H9 (cell line): ENCODE measurements at regions not wholly inside any gene's neighbourhood (a gene's known extent, or its start where the extent isn't known, plus 50 kb on each side); places are given as distances from the start of the nearest gene placed in this dataset.
A peak's percentile ranks its signal among the peaks of the same experiment; 100 is the strongest.

ENCODE experiments used
- DNase-seq: peaks from one replicate; pipeline ENCODE4 v3.0.0-alpha.2; 2017
- H2AFZ ChIP-seq: one replicate; pipeline ENCODE4 v1.6.1; 2013; ENCODE audit warnings: mild to moderate bottlenecking, low read length, control low read depth, moderate library complexity
- H2AK5ac ChIP-seq: 2 replicates; pipeline ENCODE4 v1.6.1; 2013; ENCODE audit warnings: low read length, control low read depth, mixed read lengths; ENCODE audit not compliant: insufficient read length
- H2BK120ac ChIP-seq: one replicate; pipeline ENCODE4 v1.6.1; 2013; ENCODE audit warnings: low read depth, mild to moderate bottlenecking, low read length, control low read depth, inconsistent platforms; ENCODE audit not compliant: poor library complexity, severe bottlenecking
- H2BK12ac ChIP-seq: 2 replicates; pipeline ENCODE4 v1.6.1; 2013; ENCODE audit warnings: low read length, control low read depth, mixed read lengths, low read depth; ENCODE audit not compliant: insufficient read length
- H2BK15ac ChIP-seq: 2 replicates; pipeline ENCODE4 v1.6.1; 2013; ENCODE audit warnings: low read depth, low read length, control low read depth
- H2BK20ac ChIP-seq: one replicate; pipeline ENCODE4 v1.6.1; 2013; ENCODE audit warnings: low read depth, mild to moderate bottlenecking, low read length, control low read depth, inconsistent platforms; ENCODE audit not compliant: poor library complexity, severe bottlenecking
- H2BK5ac ChIP-seq: 2 replicates; pipeline ENCODE4 v1.6.1; 2013; ENCODE audit warnings: low read length, control low read depth, mixed read lengths; ENCODE audit not compliant: insufficient read length
- H3K14ac ChIP-seq: 2 replicates; pipeline ENCODE4 v1.6.1; 2013; ENCODE audit warnings: low read length, control low read depth; ENCODE audit not compliant: insufficient read depth
- H3K18ac ChIP-seq: 2 replicates; pipeline ENCODE4 v1.6.1; 2013; ENCODE audit warnings: low read depth, mild to moderate bottlenecking, mixed read lengths, low read length, control low read depth; ENCODE audit not compliant: insufficient read length
- H3K23ac ChIP-seq: 2 replicates; pipeline ENCODE4 v1.6.1; 2013; ENCODE audit warnings: low read length, control low read depth, mixed read lengths, low read depth; ENCODE audit not compliant: insufficient read length
- H3K23me2 ChIP-seq: 2 replicates; pipeline ENCODE4 v1.6.1; 2013; ENCODE audit warnings: low read depth, mild to moderate bottlenecking, mixed read lengths, low read length, control low read depth; ENCODE audit not compliant: insufficient read length, poor library complexity, severe bottlenecking
- H3K27ac ChIP-seq: 2 replicates; pipeline ENCODE4 v1.5.1; 2013; ENCODE audit warnings: low read length, control low read depth, mixed read lengths, low read depth; ENCODE audit not compliant: insufficient read length
- H3K27me3 ChIP-seq: 2 replicates; pipeline ENCODE4 v1.6.1; 2013; ENCODE audit warnings: low read length, control low read depth, inconsistent platforms; ENCODE audit not compliant: insufficient read depth
- H3K4ac ChIP-seq: 2 replicates; pipeline ENCODE4 v1.6.1; 2013; ENCODE audit warnings: low read depth, mild to moderate bottlenecking, control low read depth, inconsistent platforms, low read length, moderate library complexity
- H3K4me1 ChIP-seq: 2 replicates; pipeline ENCODE4 v1.6.1; 2013; ENCODE audit warnings: low read length, control low read depth, inconsistent platforms; ENCODE audit not compliant: insufficient read depth
- H3K4me2 ChIP-seq: 2 replicates; pipeline ENCODE4 v1.6.1; 2013; ENCODE audit warnings: low read length, control low read depth, mixed read lengths; ENCODE audit not compliant: insufficient read length, insufficient read depth
- H3K56ac ChIP-seq: 2 replicates; pipeline ENCODE4 v1.6.1; 2013; ENCODE audit warnings: low read depth, mild to moderate bottlenecking, mixed read lengths, low read length, control low read depth; ENCODE audit not compliant: insufficient read length
- H3K79me1 ChIP-seq: 2 replicates; pipeline ENCODE4 v1.6.1; 2013; ENCODE audit warnings: low read depth, mild to moderate bottlenecking, moderate library complexity, low read length, control low read depth, inconsistent platforms; ENCODE audit not compliant: insufficient read depth, poor library complexity, severe bottlenecking
- H3K79me2 ChIP-seq: 2 replicates; pipeline ENCODE4 v1.6.1; 2013; ENCODE audit warnings: low read length, control low read depth, inconsistent platforms; ENCODE audit not compliant: insufficient read depth
- H3K9ac ChIP-seq: 2 replicates; pipeline ENCODE4 v1.6.1; 2013; ENCODE audit warnings: low read length, control low read depth, mixed read lengths; ENCODE audit not compliant: insufficient read length; ENCODE audit errors: extremely low read depth
- H3K9me3 ChIP-seq: one replicate; pipeline ENCODE4 v1.6.1; 2013; ENCODE audit warnings: low read depth, low read length, inconsistent platforms; ENCODE audit not compliant: control insufficient read depth
- H3T11ph ChIP-seq: one replicate; pipeline ENCODE4 v1.6.1; 2013; ENCODE audit warnings: mild to moderate bottlenecking, low read length, control low read depth, inconsistent platforms
- H4K20me1 ChIP-seq: one replicate; pipeline ENCODE4 v1.6.1; 2013; ENCODE audit not compliant: control insufficient read depth, insufficient read length, insufficient read depth
- H4K5ac ChIP-seq: 2 replicates; pipeline ENCODE4 v1.6.1; 2013; ENCODE audit warnings: low read depth, mild to moderate bottlenecking, mixed read lengths, low read length, control low read depth; ENCODE audit not compliant: insufficient read length
- H4K8ac ChIP-seq: replicated peaks from 2 replicates; pipeline ENCODE4 v1.6.1; 2013; ENCODE audit warnings: low read length, control low read depth, mixed read lengths, low read depth; ENCODE audit not compliant: insufficient read length
- H4K91ac ChIP-seq: 2 replicates; pipeline ENCODE4 v1.6.1; 2013; ENCODE audit warnings: low read depth, mild to moderate bottlenecking, moderate library complexity, mixed read lengths, low read length, control low read depth; ENCODE audit not compliant: insufficient read length
- H3K27ac Mint-ChIP-seq, 3 experiments: 2 replicates in 2 of 3; 3 replicates in 1 of 3; pipeline ENCODE4 v1.8.0; 2020 to 2021; ENCODE audit warnings: mixed read lengths in 3 of 3, mild to moderate bottlenecking in 1 of 3, moderate library complexity in 1 of 3
- H3K27me3 Mint-ChIP-seq: 2 replicates; pipeline ENCODE4 v1.8.0; 2021; ENCODE audit warnings: low read depth, mild to moderate bottlenecking, moderate library complexity, mixed read lengths
- H3K36me3 Mint-ChIP-seq, 3 experiments: 2 replicates in 2 of 3; 3 replicates in 1 of 3; pipeline ENCODE4 v1.8.0; 2020 to 2021; ENCODE audit warnings: low read depth in 3 of 3, mixed read lengths in 3 of 3; ENCODE audit not compliant: insufficient read depth in 1 of 3
- H3K4me1 Mint-ChIP-seq, 2 experiments: 2 replicates each; pipeline ENCODE4 v1.8.0; 2020; ENCODE audit warnings: mixed read lengths in 2 of 2
- H3K4me3 Mint-ChIP-seq, 2 experiments: 2 replicates in 1 of 2; 3 replicates in 1 of 2; pipeline ENCODE4 v1.8.0; 2020 to 2021; ENCODE audit warnings: mild to moderate bottlenecking in 2 of 2, mixed read lengths in 2 of 2, moderate library complexity in 1 of 2
- H3K9me3 Mint-ChIP-seq, 2 experiments: 2 replicates in 1 of 2; 3 replicates in 1 of 2; pipeline ENCODE4 v1.8.0; 2020; ENCODE audit warnings: mild to moderate bottlenecking in 2 of 2, mixed read lengths in 2 of 2, moderate library complexity in 1 of 2
- WGBS: extraction: QIAGEN DNeasy Blood & Tissue Kit; methylation state at CpG from one replicate; pipeline ENCODE4 v1.1.7; 2013; ENCODE audit warnings: missing lambda C conversion rate, low lambda C conversion rate, mixed read lengths; ENCODE audit not compliant: insufficient read length; ENCODE audit errors: extremely low coverage; 5-methylcytosine and 5-hydroxymethylcytosine counted together
- TF ChIP-seq, protein P1 (sequence below): fragments of 200-600 bp; sonication (generic); conservative IDR thresholded peaks from 3 replicates; pipeline ENCODE4 v1.8.0; 2021; ENCODE audit warnings: antibody characterized with exemption, mild to moderate bottlenecking

GRCh38 chr11:104333977-104334376 is 170.0 kb upstream of the PDGFD start:
- DNase-seq: peak; percentile 43
- Histone ChIP-seq H3K56ac (no peak overlapping the region), H2BK12ac (no peak overlapping the region), H3K27me3 (no peaks in the 10 kb centered on the region), H3K27ac (no peak overlapping the region), H3K23ac (no peak overlapping the region), H4K20me1 (no peaks in the 10 kb centered on the region), H3K18ac (no peak overlapping the region), H2BK5ac (no peak overlapping the region), H3K9me3 (no peaks in the 10 kb centered on the region), H3K4me2 (no peak overlapping the region), H4K5ac (no peak overlapping the region), H2AK5ac (no peak overlapping the region), H2BK15ac (no peak overlapping the region), H4K91ac (no peak overlapping the region), H3T11ph (no peak overlapping the region), H4K8ac (no peak overlapping the region), H2BK120ac (no peak overlapping the region), H3K23me2 (no peaks in the 10 kb centered on the region), H3K9ac (no peak overlapping the region), H3K4ac (no peak overlapping the region), H2AFZ (no peak overlapping the region), H3K14ac (no peak overlapping the region), H2BK20ac (no peak overlapping the region), H3K4me1 (no peaks in the 10 kb centered on the region), H3K79me1 (no peaks in the 10 kb centered on the region), H3K79me2 (no peaks in the 10 kb centered on the region)
- Mint-ChIP-seq H3K4me3 (no peak overlapping the region), H3K36me3 (no peaks in the 10 kb centered on the region; a peak in 3 of 7 replicates), H3K9me3 (no peaks in the 10 kb centered on the region; a peak in 1 of 5 replicates), H3K27me3 (no peaks in the 10 kb centered on the region), H3K4me1 (no peaks in the 10 kb centered on the region), H3K27ac (no peak overlapping the region)
- WGBS: no CpG with 5 or more reads among the region's 4 CpGs
- TF ChIP-seq, protein P1, sequence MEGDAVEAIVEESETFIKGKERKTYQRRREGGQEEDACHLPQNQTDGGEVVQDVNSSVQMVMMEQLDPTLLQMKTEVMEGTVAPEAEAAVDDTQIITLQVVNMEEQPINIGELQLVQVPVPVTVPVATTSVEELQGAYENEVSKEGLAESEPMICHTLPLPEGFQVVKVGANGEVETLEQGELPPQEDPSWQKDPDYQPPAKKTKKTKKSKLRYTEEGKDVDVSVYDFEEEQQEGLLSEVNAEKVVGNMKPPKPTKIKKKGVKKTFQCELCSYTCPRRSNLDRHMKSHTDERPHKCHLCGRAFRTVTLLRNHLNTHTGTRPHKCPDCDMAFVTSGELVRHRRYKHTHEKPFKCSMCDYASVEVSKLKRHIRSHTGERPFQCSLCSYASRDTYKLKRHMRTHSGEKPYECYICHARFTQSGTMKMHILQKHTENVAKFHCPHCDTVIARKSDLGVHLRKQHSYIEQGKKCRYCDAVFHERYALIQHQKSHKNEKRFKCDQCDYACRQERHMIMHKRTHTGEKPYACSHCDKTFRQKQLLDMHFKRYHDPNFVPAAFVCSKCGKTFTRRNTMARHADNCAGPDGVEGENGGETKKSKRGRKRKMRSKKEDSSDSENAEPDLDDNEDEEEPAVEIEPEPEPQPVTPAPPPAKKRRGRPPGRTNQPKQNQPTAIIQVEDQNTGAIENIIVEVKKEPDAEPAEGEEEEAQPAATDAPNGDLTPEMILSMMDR: peak; percentile 66
